Naive thymus-derived CD4-positive, alpha-beta T cell (primary cell): ENCODE measurements at regions not wholly inside any gene's neighbourhood (a gene's known extent, or its start where the extent isn't known, plus 50 kb on each side); places are given as distances from the start of the nearest gene placed in this dataset.

Experiments
- ATAC-seq: fragments of 150-1000 bp; cut with Tn5 transposase; 2 replicates; pipeline ENCODE4 v1.10.0; 2021; ENCODE audit warnings: mild to moderate bottlenecking, moderate library complexity
- CTCF ChIA-PET: fragments of 350-600 bp; sonication (Branson Sonifier 250); formaldehyde crosslinking; loops from one replicate; lab custom pipeline; 2021; ENCODE audit warnings: antibody characterized with exemption; lab: Charles Lee
- POLR2A ChIA-PET: fragments of 350-600 bp; sonication (Branson Sonifier 250); formaldehyde crosslinking; loops from one replicate; lab custom pipeline; 2021; ENCODE audit warnings: antibody characterized with exemption, inconsistent platforms; lab: Charles Lee
- DNase-seq, 9 donors: peaks; one replicate each; pipeline versions ENCODE4 v3.0.0 to v3.0.0-alpha.2; 2020 to 2022; ENCODE audit warnings: mixed read lengths in 1 of 9
- H3K27ac ChIP-seq: one replicate; pipeline ENCODE4 v1.7.0; 2013; ENCODE audit warnings: mild to moderate bottlenecking, low read depth, low read length, moderate library complexity
- H3K27me3 ChIP-seq, 2 donors: one replicate each; pipeline ENCODE4 v1.7.0; 2013; ENCODE audit warnings: low read length in 2 of 2, mild to moderate bottlenecking in 2 of 2, moderate library complexity in 2 of 2; ENCODE audit not compliant: control insufficient read depth in 2 of 2, insufficient read depth in 2 of 2
- H3K36me3 ChIP-seq, 3 experiments: 1 replicate in 2 of 3; 2 replicates in 1 of 3; pipeline ENCODE4 v1.7.0; 2013; ENCODE audit warnings: low read length in 3 of 3, mild to moderate bottlenecking in 3 of 3, moderate library complexity in 1 of 3; ENCODE audit not compliant: insufficient read depth in 3 of 3, control insufficient read depth in 2 of 3
- H3K4me1 ChIP-seq, 2 donors: one replicate each; pipeline ENCODE4 v1.7.0; 2013; ENCODE audit warnings: low read length in 2 of 2, mild to moderate bottlenecking in 2 of 2, moderate library complexity in 1 of 2; ENCODE audit not compliant: control insufficient read depth in 2 of 2, insufficient read depth in 2 of 2
- H3K4me3 ChIP-seq: 2 replicates; pipeline ENCODE4 v1.7.0; 2013; ENCODE audit warnings: mild to moderate bottlenecking, low read length
- H3K9me3 ChIP-seq, 3 experiments: 1 replicate in 2 of 3; 2 replicates in 1 of 3; pipeline ENCODE4 v1.7.0; 2013; ENCODE audit warnings: low read length in 3 of 3; ENCODE audit not compliant: control insufficient read depth in 2 of 3
- H3K27ac Mint-ChIP-seq, 9 donors: one replicate each; pipeline ENCODE4 v1.8.0; 2020 to 2022; ENCODE audit warnings: mixed read lengths in 9 of 9, mild to moderate bottlenecking in 8 of 9, moderate library complexity in 5 of 9, inconsistent platforms in 2 of 9
- H3K27me3 Mint-ChIP-seq, 5 donors: one replicate each; pipeline ENCODE4 v1.8.0; 2021 to 2022; ENCODE audit warnings: mixed read lengths in 5 of 5, mild to moderate bottlenecking in 1 of 5
- H3K36me3 Mint-ChIP-seq, 5 donors: one replicate each; pipeline ENCODE4 v1.8.0; 2020 to 2022; ENCODE audit warnings: mixed read lengths in 5 of 5, mild to moderate bottlenecking in 3 of 5, inconsistent platforms in 1 of 5
- H3K4me1 Mint-ChIP-seq, 7 donors: one replicate each; pipeline ENCODE4 v1.8.0; 2020 to 2022; ENCODE audit warnings: mixed read lengths in 7 of 7, mild to moderate bottlenecking in 3 of 7, inconsistent platforms in 1 of 7
- H3K4me3 Mint-ChIP-seq, 10 donors: one replicate each; pipeline ENCODE4 v1.8.0; 2020 to 2022; ENCODE audit warnings: mild to moderate bottlenecking in 10 of 10, mixed read lengths in 10 of 10, moderate library complexity in 6 of 10, inconsistent platforms in 2 of 10
- H3K9me3 Mint-ChIP-seq, 11 donors: one replicate each; pipeline ENCODE4 v1.8.0; 2020 to 2022; ENCODE audit warnings: mixed read lengths in 11 of 11, mild to moderate bottlenecking in 4 of 11, inconsistent platforms in 1 of 11, moderate library complexity in 1 of 11
- intact Hi-C, 2 donors: fragments of 100-400 bp; cut with micrococcal nuclease; formaldehyde crosslinking; loops; one replicate each; pipeline ENCODE4 v1.15.1; 2023

DNA sequence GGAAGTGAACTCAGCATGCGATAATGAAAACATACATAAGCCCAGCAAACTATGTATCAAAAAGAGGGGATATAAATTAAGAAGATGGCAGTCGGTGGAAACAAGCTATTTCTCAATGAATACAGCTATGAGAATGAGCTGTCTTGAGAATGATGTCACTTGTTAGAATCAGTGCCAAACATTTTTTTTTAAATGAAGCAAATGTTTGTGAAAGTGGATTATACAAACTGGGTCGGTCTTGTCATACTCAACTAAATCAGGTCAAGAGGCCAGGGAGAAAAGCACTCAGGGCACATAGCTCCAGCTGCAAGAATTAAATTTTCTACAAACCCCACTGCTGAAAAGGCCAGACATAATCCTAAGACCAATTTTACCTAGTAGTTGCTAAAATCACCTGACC lies 1048.4 kb downstream of the SLITRK1 start:
- Mint-ChIP-seq H3K4me1 (no peaks in the 10 kb centered on the region), H3K27ac (no peak overlapping the region), H3K27me3 (no peaks in the 10 kb centered on the region), H3K9me3 (peaks cover 0 to 24% (median 9%) of the 10 kb centered on the region in 11 donors), H3K36me3 (no peaks in the 10 kb centered on the region), H3K4me3 (no peak overlapping the region)
- ChIA-PET CTCF (no interaction called here), POLR2A (no interaction called here)
- no peak for DNase-seq
- Histone ChIP-seq H3K4me3 (no peak overlapping the region), H3K9me3 (no peaks in the 10 kb centered on the region), H3K27me3 (no peaks in the 10 kb centered on the region), H3K27ac (no peak overlapping the region), H3K4me1 (no peaks in the 10 kb centered on the region), H3K36me3 (no peaks in the 10 kb centered on the region)
- ATAC-seq, result no peak
- intact Hi-C loops, result no loop called here

DNA sequence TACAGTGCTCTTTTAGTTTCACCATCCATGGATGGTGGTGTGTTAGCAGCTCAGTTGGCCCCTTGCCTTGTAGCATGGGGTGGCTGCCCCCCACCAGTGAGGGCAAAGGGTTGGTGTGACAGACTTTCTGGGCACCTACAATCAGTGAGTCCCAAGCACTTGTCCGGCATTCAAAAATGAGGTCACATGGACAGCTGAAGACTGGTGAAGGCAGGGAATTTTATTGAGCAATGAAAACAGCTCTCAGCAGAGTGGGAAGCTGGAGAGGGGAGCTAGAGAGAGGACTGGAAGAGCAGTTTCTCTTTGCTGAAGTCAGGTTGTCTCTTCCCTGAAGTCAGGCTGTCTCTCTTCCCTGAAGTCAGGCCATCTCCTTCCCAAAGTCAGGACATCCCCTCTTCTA lies 1053.2 kb downstream of the SLITRK1 start:
- ChIA-PET CTCF (no interaction called here), POLR2A (no interaction called here)
- Mint-ChIP-seq H3K4me1 (peaks cover 0 to 2% (median 0%) of the 10 kb centered on the region in 7 donors), H3K36me3 (no peaks in the 10 kb centered on the region), H3K9me3 (peaks cover 3 to 26% (median 9%) of the 10 kb centered on the region in 11 donors), H3K27me3 (no peaks in the 10 kb centered on the region), H3K4me3 (no peak overlapping the region), H3K27ac (no peak overlapping the region)
- no peak for DNase-seq
- Histone ChIP-seq H3K27ac (no peak overlapping the region), H3K9me3 (no peaks in the 10 kb centered on the region), H3K36me3 (no peaks in the 10 kb centered on the region), H3K27me3 (no peaks in the 10 kb centered on the region), H3K4me3 (no peak overlapping the region), H3K4me1 (no peaks in the 10 kb centered on the region)
- no peak for ATAC-seq
- intact Hi-C loops, result no loop called here

DNA sequence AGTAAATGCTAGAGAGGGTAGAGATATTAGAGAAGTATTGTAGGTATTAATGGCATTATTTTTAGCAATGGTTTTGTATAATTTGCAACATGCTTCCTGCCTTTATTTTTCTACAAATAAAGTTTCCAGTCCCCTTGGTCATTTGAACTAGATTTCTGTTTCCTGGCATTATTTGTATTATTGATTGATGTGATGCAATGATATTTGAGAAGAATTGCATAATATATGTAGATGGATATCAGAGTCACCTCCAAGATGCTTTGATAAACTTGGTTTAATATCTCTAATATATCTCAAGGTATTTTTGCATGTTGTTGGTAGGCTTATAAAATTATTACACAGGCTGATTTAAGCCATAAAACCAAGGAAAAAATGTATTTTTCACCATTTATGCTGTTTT lies 1054.5 kb downstream of the SLITRK1 start:
- DNase-seq, result no peak
- no peaks in the 10 kb centered on the region for H3K4me1 ChIP-seq
- no peaks in the 10 kb centered on the region for H3K36me3 ChIP-seq
- CTCF ChIA-PET, result no interaction called here
- Mint-ChIP-seq H3K27me3 (no peaks in the 10 kb centered on the region), H3K4me3 (no peak overlapping the region), H3K36me3 (no peaks in the 10 kb centered on the region), H3K9me3 (peaks cover 3 to 22% (median 10%) of the 10 kb centered on the region in 11 donors), H3K27ac (no peak overlapping the region), H3K4me1 (peaks cover 0 to 2% (median 0%) of the 10 kb centered on the region in 7 donors)
- H3K9me3 ChIP-seq, result no peaks in the 10 kb centered on the region
- H3K27me3 ChIP-seq, result no peaks in the 10 kb centered on the region
- POLR2A ChIA-PET, result no interaction called here
- ATAC-seq, result no peak
- intact Hi-C loops, result no loop called here
- no peak overlapping the region for H3K27ac ChIP-seq
- H3K4me3 ChIP-seq, result no peak overlapping the region

DNA sequence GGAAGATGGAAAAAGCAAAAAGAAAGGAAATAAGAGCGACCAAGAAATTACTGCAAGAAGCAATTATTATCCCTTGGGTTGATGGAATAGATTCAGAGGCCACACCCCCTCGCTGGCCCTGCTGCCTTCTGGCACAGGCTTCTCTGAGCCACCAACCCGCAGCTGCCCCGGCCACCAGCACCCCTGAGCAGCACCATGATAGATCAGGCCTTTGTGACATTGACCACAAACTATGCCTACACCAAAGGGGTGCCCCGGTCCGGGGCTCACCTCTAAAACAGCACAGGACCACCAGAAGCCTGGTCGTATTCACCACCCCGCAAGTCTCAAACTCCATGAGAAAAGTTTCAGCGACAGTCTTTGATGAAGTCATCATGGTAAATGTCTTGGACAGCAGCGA lies 1059.3 kb downstream of the SLITRK1 start:
- peaks cover 0 to 2% (median 0%) of the 10 kb centered on the region in 7 donors for H3K4me1 Mint-ChIP-seq
- DNase-seq, result no peak
- ChIA-PET POLR2A (no interaction called here), CTCF (no interaction called here)
- no peak overlapping the region for H3K4me3 Mint-ChIP-seq
- no peak for ATAC-seq
- H3K36me3 Mint-ChIP-seq, result no peaks in the 10 kb centered on the region
- H3K27ac ChIP-seq, result no peak overlapping the region
- H3K4me3 ChIP-seq, result no peak overlapping the region
- H3K4me1 ChIP-seq, result no peaks in the 10 kb centered on the region
- intact Hi-C loops, result no loop called here
- H3K9me3 Mint-ChIP-seq, result peaks cover 3 to 18% (median 8%) of the 10 kb centered on the region in 11 donors
- no peaks in the 10 kb centered on the region for H3K27me3 ChIP-seq
- no peaks in the 10 kb centered on the region for H3K9me3 ChIP-seq
- no peaks in the 10 kb centered on the region for H3K36me3 ChIP-seq
- H3K27ac Mint-ChIP-seq, result no peak overlapping the region
- H3K27me3 Mint-ChIP-seq, result no peaks in the 10 kb centered on the region

DNA sequence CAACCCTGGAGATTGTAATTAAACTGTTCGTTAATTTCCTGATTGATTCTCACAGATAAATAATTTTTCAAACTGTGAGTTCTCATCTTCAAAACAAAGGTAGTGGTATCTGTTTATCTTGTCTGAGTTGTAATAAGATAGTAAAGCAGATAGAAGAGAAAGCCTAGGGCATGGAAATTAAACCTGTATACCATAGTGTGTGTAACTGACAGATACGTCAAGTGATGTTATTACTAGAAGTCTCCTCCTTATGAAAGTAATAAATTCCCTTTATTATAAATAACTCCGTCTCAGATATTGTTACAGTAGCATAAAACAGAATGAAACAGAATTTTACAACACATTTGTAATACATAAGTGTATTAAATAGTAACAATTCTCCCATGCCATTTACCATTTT lies 1065.1 kb downstream of the SLITRK1 start:
- Histone ChIP-seq H3K9me3 (peaks cover 0 to 4% (median 0%) of the 10 kb centered on the region in 3 experiments), H3K27ac (no peak overlapping the region), H3K4me3 (no peak overlapping the region), H3K4me1 (no peaks in the 10 kb centered on the region), H3K36me3 (no peaks in the 10 kb centered on the region), H3K27me3 (no peaks in the 10 kb centered on the region)
- ATAC-seq (no peak), DNase-seq (no peak)
- CTCF ChIA-PET, result no interaction called here
- Mint-ChIP-seq H3K27me3 (no peaks in the 10 kb centered on the region), H3K4me3 (no peak overlapping the region), H3K27ac (no peak overlapping the region), H3K36me3 (no peaks in the 10 kb centered on the region), H3K4me1 (no peaks in the 10 kb centered on the region), H3K9me3 (peaks cover 0 to 28% (median 7%) of the 10 kb centered on the region in 11 donors)
- intact Hi-C loops, result no loop called here
- POLR2A ChIA-PET, result no interaction called here

DNA sequence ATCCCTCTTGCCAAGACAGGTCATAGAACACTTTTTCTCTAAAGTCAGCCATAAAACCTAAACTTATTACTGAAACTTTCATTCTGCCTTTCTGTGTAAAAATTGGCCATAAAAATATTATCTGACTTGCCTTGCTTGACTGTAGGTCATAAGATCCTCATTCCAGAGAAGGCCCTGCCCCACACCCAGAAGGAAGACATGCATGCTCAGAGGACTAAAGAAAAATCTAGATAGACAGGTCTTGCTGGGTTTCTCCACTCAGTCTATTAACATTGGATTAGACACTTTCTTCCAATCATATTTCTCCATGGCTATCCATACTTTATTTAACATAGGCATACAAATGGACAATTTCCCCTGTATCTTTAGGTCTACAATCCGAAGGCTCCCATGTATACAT lies 1066.5 kb downstream of the SLITRK1 start:
- intact Hi-C loops, result no loop called here
- H3K9me3 ChIP-seq, result peaks cover 0 to 4% (median 0%) of the 10 kb centered on the region in 3 experiments

DNA sequence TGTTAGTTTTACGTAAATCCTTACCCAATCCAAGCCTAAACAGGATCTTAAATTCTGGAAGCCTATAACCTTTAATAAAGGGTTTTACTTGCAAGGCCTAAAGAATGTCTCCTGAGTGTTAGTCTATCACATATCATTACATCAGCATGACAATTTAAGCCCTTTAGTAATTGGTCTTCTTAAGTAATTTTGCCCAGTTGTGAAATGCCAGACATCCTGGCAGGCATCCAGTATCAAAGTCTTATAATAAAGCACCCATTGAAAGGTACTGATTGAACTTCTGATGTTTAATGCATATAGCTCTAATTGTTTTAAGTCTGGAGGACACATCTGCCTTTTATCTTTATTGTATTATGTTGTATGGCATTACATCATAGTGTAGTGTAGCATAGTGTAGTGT lies 1078.9 kb downstream of the SLITRK1 start:
- H3K36me3 Mint-ChIP-seq, result no peaks in the 10 kb centered on the region
- H3K4me3 Mint-ChIP-seq, result no peak overlapping the region
- Histone ChIP-seq H3K9me3 (no peaks in the 10 kb centered on the region), H3K36me3 (no peaks in the 10 kb centered on the region), H3K27ac (no peak overlapping the region), H3K27me3 (no peaks in the 10 kb centered on the region), H3K4me3 (no peak overlapping the region), H3K4me1 (no peaks in the 10 kb centered on the region)
- no peak for DNase-seq
- POLR2A ChIA-PET, result no interaction called here
- ATAC-seq, result no peak
- H3K27ac Mint-ChIP-seq, result no peak overlapping the region
- intact Hi-C loops, result no loop called here
- H3K4me1 Mint-ChIP-seq, result no peaks in the 10 kb centered on the region
- peaks cover 1 to 19% (median 6%) of the 10 kb centered on the region in 11 donors for H3K9me3 Mint-ChIP-seq
- CTCF ChIA-PET, result interaction anchor here (0.6 kb wide), 1 partner anchor 43 kb away, joined by 3 read pairs; no protein-coding TSS in a partner anchor
- no peaks in the 10 kb centered on the region for H3K27me3 Mint-ChIP-seq

More for the DNA sequence above, 1066.5 kb downstream of the SLITRK1 start:
- ATAC-seq (no peak), DNase-seq (no peak)
- Mint-ChIP-seq H3K9me3 (peaks cover 0 to 36% (median 9%) of the 10 kb centered on the region in 11 donors), H3K4me1 (no peaks in the 10 kb centered on the region), H3K27me3 (no peaks in the 10 kb centered on the region), H3K36me3 (no peaks in the 10 kb centered on the region), H3K27ac (no peak overlapping the region), H3K4me3 (no peak overlapping the region)
- Histone ChIP-seq H3K27me3 (no peaks in the 10 kb centered on the region), H3K4me1 (no peaks in the 10 kb centered on the region), H3K36me3 (no peaks in the 10 kb centered on the region), H3K27ac (no peak overlapping the region), H3K4me3 (no peak overlapping the region)
- POLR2A ChIA-PET, result no interaction called here
- CTCF ChIA-PET, result no interaction called here
